Fibroblast of pulmonary artery (primary cell): ENCODE measurements at regions not wholly inside any gene's neighbourhood (a gene's known extent, or its start where the extent isn't known, plus 50 kb on each side); places are given as distances from the start of the nearest gene placed in this dataset.

Experiments
- DNase-seq: peaks from one replicate; pipeline ENCODE4 v3.0.0-alpha.2; 2010; ENCODE audit warnings: low read depth
- H3K4me3 ChIP-seq: replicated peaks from 2 replicates; pipeline ENCODE4 v1.5.1; 2011; ENCODE audit warnings: low read depth, mild to moderate bottlenecking, control low read depth, low read length, moderate library complexity
- CTCF ChIP-seq: IDR thresholded peaks from 2 replicates; pipeline ENCODE4 v1.5.1; 2011; ENCODE audit warnings: mild to moderate bottlenecking, control low read depth, low read length, inconsistent platforms; ENCODE audit errors: missing control alignments

GRCh38 chr1:4404854-4405590 is 249.4 kb upstream of the AJAP1 start:
- no peak overlapping the region for H3K4me3 ChIP-seq
- no peak for TF ChIP-seq CTCF
- DNase-seq, result no peak

DNA sequence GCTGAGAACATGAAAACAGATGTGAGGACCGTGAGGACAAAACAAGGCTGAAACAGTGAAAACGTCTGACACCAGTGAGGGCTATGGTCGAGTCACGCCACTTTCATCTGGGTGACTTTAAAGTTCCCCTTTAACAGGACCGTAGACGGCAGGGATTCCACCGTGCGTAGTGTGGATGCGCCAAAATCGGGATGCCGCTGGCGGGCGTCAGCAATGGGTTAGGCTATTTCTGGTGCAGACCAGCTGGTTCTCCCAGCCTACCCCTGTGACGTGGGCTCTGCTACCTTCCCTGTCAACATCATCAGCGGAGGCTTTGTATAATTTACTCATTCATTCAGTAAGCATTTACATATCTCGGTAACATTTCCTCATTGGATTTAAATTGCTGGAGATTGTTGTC is 246.6 kb upstream of the AJAP1 start:
- no peak for DNase-seq
- no peak for TF ChIP-seq CTCF

DNA sequence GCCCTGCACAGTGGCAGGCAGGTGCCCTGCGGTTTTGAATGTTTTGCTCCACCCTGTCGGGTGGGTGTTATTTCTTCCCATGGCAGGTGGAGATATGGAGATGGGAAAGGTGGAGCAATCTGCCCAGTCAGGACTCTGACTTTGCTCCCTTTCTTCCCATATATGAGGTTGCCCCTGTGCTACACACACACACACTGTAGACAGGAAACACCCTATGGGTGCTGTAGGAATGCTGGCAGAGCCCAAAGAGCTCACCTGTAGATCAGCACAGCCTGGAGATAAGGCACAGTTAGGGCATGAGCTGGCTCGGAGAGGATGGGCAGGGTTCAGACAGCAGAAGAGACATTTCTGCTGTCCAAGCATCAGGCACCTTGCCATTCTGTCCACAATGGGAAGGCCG is 246.0 kb upstream of the AJAP1 start:
- no peak for TF ChIP-seq CTCF
- DNase-seq, result no peak
- H3K4me3 ChIP-seq, result no peak overlapping the region

More for the DNA sequence above, 246.6 kb upstream of the AJAP1 start:
- no peak overlapping the region for H3K4me3 ChIP-seq

GRCh38 chr1:4411862-4412261 is 242.5 kb upstream of the AJAP1 start:
- DNase-seq, result no peak
- no peak for TF ChIP-seq CTCF
- no peak overlapping the region for H3K4me3 ChIP-seq

DNA sequence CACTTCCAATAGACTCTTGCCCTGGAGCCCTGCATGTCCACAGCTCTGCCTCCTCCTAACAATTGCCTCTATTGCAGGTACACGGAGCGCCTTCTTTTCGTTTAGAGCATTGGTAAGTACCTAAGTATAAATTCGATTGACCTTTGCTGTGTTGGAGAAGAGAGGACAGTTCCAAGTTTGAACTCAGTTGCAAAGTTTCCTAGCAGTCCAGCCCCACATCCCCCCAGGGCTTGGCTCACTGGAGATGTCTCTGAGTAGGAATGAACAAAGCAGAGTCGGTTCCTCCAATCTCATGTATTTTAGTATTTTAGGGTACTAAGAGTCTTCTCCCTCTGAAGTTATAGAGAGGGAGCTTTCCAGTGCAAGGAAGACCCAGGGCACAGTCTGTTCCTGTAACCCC is 238.9 kb upstream of the AJAP1 start:
- TF ChIP-seq CTCF, result no peak
- H3K4me3 ChIP-seq, result no peak overlapping the region
- DNase-seq, result no peak

GRCh38 chr1:4416189-4416588 is 238.2 kb upstream of the AJAP1 start:
- TF ChIP-seq CTCF, result no peak
- no peak overlapping the region for H3K4me3 ChIP-seq
- no peak for DNase-seq

- TF ChIP-seq CTCF, result no peak
- DNase-seq, result no peak
- H3K4me3 ChIP-seq, result no peak overlapping the region
Observed at GRCh38 chr1:4418021-4418420, 236.4 kb upstream of the AJAP1 start.
